DOHH2 (cell line): ENCODE measurements at regions not wholly inside any gene's neighbourhood (a gene's known extent, or its start where the extent isn't known, plus 50 kb on each side); places are given as distances from the start of the nearest gene placed in this dataset.
"Not testable (repeated sequence)": the region's sequence is repeated elsewhere in the genome, so short reads cannot be mapped to it uniquely, and the experiment has no call there.

Source experiments
- CTCF ChIP-seq: fragments of 200-600 bp; sonication (generic); IDR thresholded peaks from one replicate; pipeline ENCODE4 v1.5.1; 2014; ENCODE audit warnings: antibody characterized with exemption, mild to moderate bottlenecking, low read depth, low read length; ENCODE audit not compliant: poor library complexity, severe bottlenecking
- EZH2phosphoT487 ChIP-seq: fragments of 200-600 bp; sonication (generic); IDR thresholded peaks from 2 replicates; pipeline ENCODE4 v1.6.1; 2017; ENCODE audit warnings: borderline replicate concordance, mild to moderate bottlenecking, antibody characterized with exemption, low read length, moderate library complexity, mixed read lengths

GRCh38 chrX:139398258-139398657, 132.3 kb upstream of the F9 start:
- TF ChIP-seq CTCF, EZH2phosphoT487: not testable (repeated sequence)
